A549 (cell line): ENCODE measurements at regions not wholly inside any gene's neighbourhood (a gene's known extent, or its start where the extent isn't known, plus 50 kb on each side); places are given as distances from the start of the nearest gene placed in this dataset.

Experiments
- CTCF ChIP-seq: fragments of >200 bp; sonication (Bioruptor Twin); formaldehyde crosslinking; IDR thresholded peaks from 3 replicates; pipeline ENCODE4 v1.5.1; 2016
- SMC3 ChIP-seq: fragments of >200 bp; sonication (Bioruptor Twin); formaldehyde crosslinking; IDR thresholded peaks from 3 replicates; pipeline ENCODE4 v1.6.1; 2018; ENCODE audit warnings: inconsistent platforms

GRCh38 chr5:124300815-124301621 is 445.4 kb downstream of the ZNF608 start:
- no peak for TF ChIP-seq CTCF
- TF ChIP-seq SMC3 = no peak
